PC-3 (cell line): ENCODE measurements at regions not wholly inside any gene's neighbourhood (a gene's known extent, or its start where the extent isn't known, plus 50 kb on each side); places are given as distances from the start of the nearest gene placed in this dataset.
"Not testable (repeated sequence)": the region's sequence is repeated elsewhere in the genome, so short reads cannot be mapped to it uniquely, and the experiment has no call there.

Source experiments
- ATAC-seq: fragments of 200-7000 bp; cut with Tn5 transposase; 2 replicates; pipeline ENCODE4 v1.9.1; 2020; ENCODE audit warnings: mild to moderate bottlenecking, moderate library complexity
- BruUV-seq: library from RNA; stranded (reverse); fragments of 400-500 nt; replicated peaks from 2 replicates; lab custom pipeline; 2021; lab: Mats Ljungman, UMichigan
- CTCF ChIA-PET: fragments of 300-600 bp; sonication (Branson Sonifier 250); formaldehyde crosslinking; loops from one replicate; lab custom pipeline; 2022; ENCODE audit warnings: antibody characterized with exemption; lab: Charles Lee
- POLR2A ChIA-PET: fragments of 300-600 bp; sonication (Branson Sonifier 250); formaldehyde crosslinking; loops from one replicate; lab custom pipeline; 2022; ENCODE audit warnings: antibody characterized with exemption; ENCODE audit not compliant: unreplicated experiment; lab: Charles Lee
- DNase-seq: peaks from one replicate; pipeline ENCODE4 v3.0.0-alpha.2; 2015
- H2AFZ ChIP-seq: fragments of 300-600 bp; sonication (generic); 2 replicates; pipeline ENCODE4 v1.6.0; 2016; ENCODE audit warnings: antibody characterized with exemption, low read length
- H3F3A ChIP-seq: fragments of 300-600 bp; sonication (generic); one replicate; pipeline ENCODE4 v1.6.0; 2017; ENCODE audit warnings: antibody characterized with exemption, low read length, control low read depth, mild to moderate bottlenecking; ENCODE audit not compliant: unreplicated experiment
- H3K27ac ChIP-seq: fragments of 300-600 bp; sonication (generic); 2 replicates; pipeline ENCODE4 v1.5.1; 2016; ENCODE audit warnings: mild to moderate bottlenecking, low read length
- H3K27me3 ChIP-seq: fragments of 300-600 bp; sonication (generic); 2 replicates; pipeline ENCODE4 v1.6.1; 2016; ENCODE audit warnings: low read length, mixed read lengths
- H3K36me3 ChIP-seq: fragments of 300-600 bp; sonication (generic); 2 replicates; pipeline ENCODE4 v1.6.1; 2016; ENCODE audit warnings: low read depth, mixed run types, low read length, mixed read lengths
- H3K4me1 ChIP-seq: fragments of 300-600 bp; sonication (generic); 2 replicates; pipeline ENCODE4 v1.5.1; 2016; ENCODE audit warnings: low read length; ENCODE audit not compliant: insufficient read depth
- H3K4me2 ChIP-seq: fragments of 300-600 bp; sonication (generic); 2 replicates; pipeline ENCODE4 v1.6.0; 2016; ENCODE audit warnings: low read length
- H3K4me3 ChIP-seq: fragments of 300-600 bp; sonication (generic); 2 replicates; pipeline ENCODE4 v1.5.1; 2016; ENCODE audit warnings: mild to moderate bottlenecking, low read length, mixed read lengths
- H3K79me2 ChIP-seq: fragments of 300-600 bp; sonication (generic); 2 replicates; pipeline ENCODE4 v1.6.1; 2017; ENCODE audit warnings: low read length, mixed read lengths
- H3K9ac ChIP-seq: fragments of 300-600 bp; sonication (generic); 2 replicates; pipeline ENCODE4 v1.6.0; 2016; ENCODE audit warnings: mild to moderate bottlenecking, low read length
- H3K9me2 ChIP-seq: fragments of 300-600 bp; sonication (generic); replicated peaks from 2 replicates; pipeline ENCODE4 v1.6.1; 2016; ENCODE audit warnings: mixed run types, low read length, mixed read lengths
- H3K9me3 ChIP-seq: fragments of 300-600 bp; sonication (generic); 2 replicates; pipeline ENCODE4 v1.6.1; 2016; ENCODE audit warnings: low read length, mixed read lengths
- H4K20me1 ChIP-seq: fragments of 300-600 bp; sonication (generic); 2 replicates; pipeline ENCODE4 v1.6.1; 2016; ENCODE audit warnings: low read length, mixed read lengths
- CTCF ChIP-seq: fragments of 300-600 bp; sonication (generic); conservative IDR thresholded peaks from 2 replicates; pipeline ENCODE4 v1.5.1; 2017; ENCODE audit warnings: antibody characterized with exemption, low read depth, mild to moderate bottlenecking, low read length
- EZH2 ChIP-seq: fragments of 300-600 bp; sonication (generic); IDR thresholded peaks from one replicate; pipeline ENCODE4 v1.6.1; 2017; ENCODE audit warnings: antibody characterized with exemption, mild to moderate bottlenecking, low read length; ENCODE audit not compliant: unreplicated experiment
- intact Hi-C: fragments of 100-400 bp; cut with micrococcal nuclease; formaldehyde crosslinking; loops from 2 replicates; pipeline ENCODE4 v1.9.0; 2023

- CTCF ChIA-PET, H3K4me3 ChIP-seq, ATAC-seq: not testable (repeated sequence)
These were observed 596.3 kb upstream of the EPHA5 start for GRCh38 chr4:66266554-66266953.

GRCh38 chr4:66266035-66266434 is 595.7 kb upstream of the EPHA5 start:
- intact Hi-C loops, result no loop called here
- POLR2A ChIA-PET, result no interaction called here
- H2AFZ ChIP-seq, result no peak overlapping the region

More at GRCh38 chr4:66266554-66266953, 596.3 kb upstream of the EPHA5 start:
- H4K20me1 ChIP-seq, H3F3A ChIP-seq, POLR2A ChIA-PET, H3K9me3 ChIP-seq, H3K79me2 ChIP-seq, H3K36me3 ChIP-seq, H3K27me3 ChIP-seq, H3K4me2 ChIP-seq, intact Hi-C loops, H3K9me2 ChIP-seq, DNase-seq, H3K27ac ChIP-seq, BruUV-seq, H2AFZ ChIP-seq, H3K9ac ChIP-seq, H3K4me1 ChIP-seq: not testable (repeated sequence)

GRCh38 chr4:66252291-66252690 is 582.0 kb upstream of the EPHA5 start:
- H3F3A ChIP-seq, result no peaks in the 10 kb centered on the region
- DNase-seq, result peak; percentile 57
- no peaks in the 10 kb centered on the region for H3K27me3 ChIP-seq
- ChIA-PET CTCF (interaction anchor here (0.5 kb wide), 1 partner anchor 720 kb away, joined by 7 read pairs; no protein-coding TSS in a partner anchor), POLR2A (no interaction called here)
- no peaks in the 10 kb centered on the region for H3K9me2 ChIP-seq
- no peaks in the 10 kb centered on the region for H3K4me1 ChIP-seq
- TF ChIP-seq EZH2 (no peak), CTCF (peak; percentile 75)
- intact Hi-C loops, result loop anchor here (5.0 kb wide), 1 partner anchor 435 kb away; no protein-coding TSS in a partner anchor
- H3K9me3 ChIP-seq, result no peaks in the 10 kb centered on the region
- no peak overlapping the region for H3K4me2 ChIP-seq
- no peak overlapping the region for H3K27ac ChIP-seq
- H4K20me1 ChIP-seq, result no peaks in the 10 kb centered on the region
- no TSS peak for BruUV-seq
- no peaks in the 10 kb centered on the region for H3K36me3 ChIP-seq
- no peak overlapping the region for H3K4me3 ChIP-seq
- no peak overlapping the region for H2AFZ ChIP-seq
- ATAC-seq, result peak; percentile 85
- H3K9ac ChIP-seq, result no peak overlapping the region
- no peaks in the 10 kb centered on the region for H3K79me2 ChIP-seq

More at GRCh38 chr4:66266035-66266434, 595.7 kb upstream of the EPHA5 start:
- H3K27me3 ChIP-seq, result no peaks in the 10 kb centered on the region
- no peak overlapping the region for H3K4me2 ChIP-seq
- no peaks in the 10 kb centered on the region for H3K9me2 ChIP-seq
- no peak overlapping the region for H3K4me3 ChIP-seq
- DNase-seq (no peak), ATAC-seq (no peak)
- TF ChIP-seq EZH2, result no peak
- no peak for TF ChIP-seq CTCF
- no peak overlapping the region for H3K27ac ChIP-seq
- H3F3A ChIP-seq, result no peaks in the 10 kb centered on the region
- H3K79me2 ChIP-seq, result no peaks in the 10 kb centered on the region
- no peaks in the 10 kb centered on the region for H3K4me1 ChIP-seq
- no peaks in the 10 kb centered on the region for H3K9me3 ChIP-seq
- CTCF ChIA-PET, result no interaction called here
- H3K9ac ChIP-seq, result no peak overlapping the region
- BruUV-seq, result no TSS peak
- no peaks in the 10 kb centered on the region for H4K20me1 ChIP-seq
- H3K36me3 ChIP-seq, result no peaks in the 10 kb centered on the region
